GM19397 (cell line): ENCODE measurements at regions not wholly inside any gene's neighbourhood (a gene's known extent, or its start where the extent isn't known, plus 50 kb on each side); places are given as distances from the start of the nearest gene placed in this dataset.
"Not testable (repeated sequence)": the region's sequence is repeated elsewhere in the genome, so short reads cannot be mapped to it uniquely, and the experiment has no call there.

Source experiments
- ATAC-seq: cut with Tn5 transposase; IDR thresholded peaks from one replicate; pipeline ENCODE4 v1.9.1; 2021; ENCODE audit warnings: mild to moderate bottlenecking, moderate library complexity; ENCODE audit not compliant: unreplicated experiment

GRCh38 chr12:47610686-47611252 lies 95.1 kb downstream of the RPAP3 start:
- no peak for ATAC-seq

GRCh38 chr12:47609806-47610205 lies 96.0 kb downstream of the RPAP3 start:
- no peak for ATAC-seq

GRCh38 chr12:47608671-47609070 lies 97.2 kb downstream of the RPAP3 start:
- ATAC-seq, result not testable (repeated sequence)

GRCh38 chr12:47604221-47604873 lies 101.5 kb downstream of the RPAP3 start:
- ATAC-seq, result no peak

GRCh38 chr12:47602949-47603558 lies 102.8 kb downstream of the RPAP3 start:
- no peak for ATAC-seq

GRCh38 chr12:47602325-47602724 lies 103.5 kb downstream of the RPAP3 start:
- no peak for ATAC-seq

GRCh38 chr12:47601071-47601470 lies 104.8 kb downstream of the RPAP3 start:
- no peak for ATAC-seq

GRCh38 chr12:47591795-47592194 lies 114.0 kb downstream of the RPAP3 start:
- ATAC-seq, result no peak

GRCh38 chr12:47591361-47591791 lies 114.5 kb downstream of the RPAP3 start:
- no peak for ATAC-seq

- no peak for ATAC-seq
Measured at GRCh38 chr12:47590771-47591360, 115.0 kb downstream of the RPAP3 start.

- ATAC-seq, result no peak
Measured at GRCh38 chr12:47586952-47587669, 118.7 kb downstream of the RPAP3 start.

- no peak for ATAC-seq
Measured at GRCh38 chr12:47585507-47585906, 120.3 kb downstream of the RPAP3 start.

GRCh38 chr12:47578836-47579235 lies 127.0 kb downstream of the RPAP3 start:
- no peak for ATAC-seq

- ATAC-seq, result no peak
Measured at GRCh38 chr12:47577206-47577989, 128.4 kb downstream of the RPAP3 start.

- no peak for ATAC-seq
Measured at GRCh38 chr12:47576289-47576945, 129.4 kb downstream of the RPAP3 start.

GRCh38 chr12:47574252-47575021 lies 131.4 kb downstream of the RPAP3 start:
- no peak for ATAC-seq

GRCh38 chr12:47573146-47573659 lies 132.6 kb downstream of the RPAP3 start:
- ATAC-seq, result no peak

GRCh38 chr12:47570151-47570550 lies 135.7 kb downstream of the RPAP3 start:
- ATAC-seq, result no peak

- no peak for ATAC-seq
Measured at GRCh38 chr12:47562201-47562600, 143.6 kb downstream of the RPAP3 start.
